Activated CD4-positive, alpha-beta T cell treated with anti-CD3 and anti-CD28 coated beads, Interleukin-2, Interleukin-6, amounts not matched to agents 100 ng/mL and 50 ng/mL, durations not matched to agents 16 hours and 8 hours (primary cell): ENCODE measurements at regions not wholly inside any gene's neighbourhood (a gene's known extent, or its start where the extent isn't known, plus 50 kb on each side); places are given as distances from the start of the nearest gene placed in this dataset.

Source experiments
- DNase-seq: peaks from one replicate; pipeline ENCODE4 v3.0.0-alpha.2; 2020

- DNase-seq, result no peak
Observed at GRCh38 chr21:39105341-39105765, 77.9 kb downstream of the PSMG1 start.

GRCh38 chr21:39104911-39105310, 78.3 kb downstream of the PSMG1 start:
- no peak for DNase-seq

- no peak for DNase-seq
Observed at GRCh38 chr21:39103689-39104088, 79.6 kb downstream of the PSMG1 start.

- DNase-seq, result no peak
Observed at GRCh38 chr21:39099859-39100258, 83.4 kb downstream of the PSMG1 start.

- no peak for DNase-seq
Observed at GRCh38 chr21:39098696-39099200, 84.5 kb downstream of the PSMG1 start.

GRCh38 chr21:39097981-39098380, 85.3 kb downstream of the PSMG1 start:
- no peak for DNase-seq

- DNase-seq, result no peak
Observed at GRCh38 chr21:39097335-39097861, 85.9 kb downstream of the PSMG1 start.

- DNase-seq, result no peak
Observed at GRCh38 chr21:39096754-39097153, 86.5 kb downstream of the PSMG1 start.

GRCh38 chr21:39095681-39096080, 87.6 kb downstream of the PSMG1 start:
- no peak for DNase-seq

GRCh38 chr21:39094847-39095579, 88.2 kb downstream of the PSMG1 start:
- DNase-seq, result no peak

- no peak for DNase-seq
Observed at GRCh38 chr21:39094087-39094780, 89.0 kb downstream of the PSMG1 start.

GRCh38 chr21:39093526-39093925, 89.7 kb downstream of the PSMG1 start:
- DNase-seq, result no peak

- no peak for DNase-seq
Observed at GRCh38 chr21:39088831-39089380, 94.3 kb downstream of the PSMG1 start.

- DNase-seq, result no peak
Observed at GRCh38 chr21:39088031-39088370, 95.2 kb downstream of the PSMG1 start.

GRCh38 chr21:39087238-39088030, 95.8 kb downstream of the PSMG1 start:
- DNase-seq, result no peak

GRCh38 chr21:39086547-39086946, 96.7 kb downstream of the PSMG1 start:
- DNase-seq, result no peak

- DNase-seq, result no peak
Observed at GRCh38 chr21:39085843-39086405, 97.3 kb downstream of the PSMG1 start.

- DNase-seq, result no peak
Observed at GRCh38 chr21:39084979-39085729, 98.1 kb downstream of the PSMG1 start.

GRCh38 chr21:39084073-39084472, 99.2 kb downstream of the PSMG1 start:
- DNase-seq, result no peak

- no peak for DNase-seq
Observed at GRCh38 chr21:39083377-39084008, 99.8 kb downstream of the PSMG1 start.

GRCh38 chr21:39082656-39083376, 100.4 kb downstream of the PSMG1 start:
- DNase-seq, result no peak
